DMS 273 treated with DMSO at 0.1 percent for 48 hours (cell line): ENCODE measurements at regions not wholly inside any gene's neighbourhood (a gene's known extent, or its start where the extent isn't known, plus 50 kb on each side); places are given as distances from the start of the nearest gene placed in this dataset.
"Not testable (repeated sequence)": the region's sequence is repeated elsewhere in the genome, so short reads cannot be mapped to it uniquely, and the experiment has no call there.

Experiments used
- DNase-seq: peaks from one replicate; lab custom pipeline; 2025; lab: John Stamatoyannopoulos, UW

GRCh38 chr11:37907436-37908218 is 1309.6 kb upstream of the RAG2 start:
- DNase-seq = no peak

GRCh38 chr11:37905707-37906417 is 1307.8 kb upstream of the RAG2 start:
- DNase-seq = no peak

- no peak for DNase-seq
These were observed 1298.0 kb upstream of the RAG2 start for GRCh38 chr11:37896016-37896415.

GRCh38 chr11:37881741-37882140 is 1283.7 kb upstream of the RAG2 start:
- DNase-seq = no peak

- no peak for DNase-seq
These were observed 1263.6 kb upstream of the RAG2 start for GRCh38 chr11:37861671-37862070.

- not testable (repeated sequence) for DNase-seq
These were observed 1260.9 kb upstream of the RAG2 start for GRCh38 chr11:37858806-37859537.

GRCh38 chr11:37858398-37858797 is 1260.4 kb upstream of the RAG2 start:
- no peak for DNase-seq

- DNase-seq = no peak
These were observed 1259.7 kb upstream of the RAG2 start for GRCh38 chr11:37857726-37858125.

GRCh38 chr11:37849706-37850105 is 1251.7 kb upstream of the RAG2 start:
- DNase-seq = no peak

GRCh38 chr11:37843603-37844002 is 1245.6 kb upstream of the RAG2 start:
- no peak for DNase-seq

- no peak for DNase-seq
These were observed 1243.0 kb upstream of the RAG2 start for GRCh38 chr11:37841016-37841415.

- DNase-seq = not testable (repeated sequence)
These were observed 1242.3 kb upstream of the RAG2 start for GRCh38 chr11:37840345-37840744.

- DNase-seq = no peak
These were observed 1232.5 kb upstream of the RAG2 start for GRCh38 chr11:37830529-37830928.

GRCh38 chr11:37817727-37818270 is 1219.8 kb upstream of the RAG2 start:
- no peak for DNase-seq

GRCh38 chr11:37812281-37812880 is 1214.3 kb upstream of the RAG2 start:
- no peak for DNase-seq

- no peak for DNase-seq
These were observed 1213.3 kb upstream of the RAG2 start for GRCh38 chr11:37811349-37811748.

GRCh38 chr11:37804666-37805065 is 1206.6 kb upstream of the RAG2 start:
- DNase-seq = no peak

- DNase-seq = no peak
These were observed 1190.3 kb upstream of the RAG2 start for GRCh38 chr11:37788141-37788877.

- DNase-seq = no peak
These were observed 1188.2 kb upstream of the RAG2 start for GRCh38 chr11:37786214-37786755.

GRCh38 chr11:37774441-37774840 is 1176.4 kb upstream of the RAG2 start:
- DNase-seq = no peak

- DNase-seq = no peak
These were observed 1172.1 kb upstream of the RAG2 start for GRCh38 chr11:37770145-37770544.
